GM21526 (cell line): ENCODE measurements at regions not wholly inside any gene's neighbourhood (a gene's known extent, or its start where the extent isn't known, plus 50 kb on each side); places are given as distances from the start of the nearest gene placed in this dataset.

Experiments used
- ATAC-seq: cut with Tn5 transposase; IDR thresholded peaks from one replicate; pipeline ENCODE4 v1.9.1; 2021; ENCODE audit warnings: moderate library complexity; ENCODE audit not compliant: unreplicated experiment, low FRiP score

DNA sequence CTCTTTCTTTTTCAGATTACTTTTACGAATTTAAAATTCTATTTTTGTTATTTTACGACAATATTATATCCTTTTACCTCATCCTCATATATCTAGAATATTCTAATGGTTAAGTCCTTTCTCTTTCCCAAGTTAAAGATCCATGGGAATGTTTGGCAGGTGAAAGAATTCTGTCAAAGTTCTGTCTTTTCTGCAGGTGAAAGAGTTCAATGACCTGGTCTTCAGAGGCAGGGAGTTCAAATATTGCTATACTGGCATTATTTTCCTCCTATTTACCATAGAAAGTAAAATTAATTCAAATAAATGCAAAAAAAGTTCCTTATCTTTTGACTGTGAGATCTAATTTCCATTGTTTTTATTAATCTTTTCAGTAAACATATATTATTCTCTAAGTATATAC, 194.3 kb downstream of the ARL4A start:
- ATAC-seq = no peak

DNA sequence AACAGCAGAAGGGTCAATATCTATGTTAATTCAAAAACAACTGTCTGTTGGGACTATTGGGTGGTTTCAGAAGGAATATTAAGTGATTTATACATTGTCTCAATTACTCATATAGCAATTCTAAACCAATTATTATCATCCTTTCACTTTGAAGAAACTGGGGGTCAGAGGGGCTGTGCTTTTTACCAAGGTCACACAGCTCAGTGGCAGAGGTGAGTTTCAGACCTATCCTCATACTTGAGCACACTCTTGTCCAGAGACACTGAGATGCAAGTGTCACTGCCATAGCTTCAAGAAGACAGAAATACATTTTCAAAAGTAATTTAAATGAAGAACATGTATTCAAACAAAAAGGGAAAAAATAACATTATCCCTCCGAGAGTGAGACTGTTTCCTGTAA, 195.3 kb downstream of the ARL4A start:
- no peak for ATAC-seq

DNA sequence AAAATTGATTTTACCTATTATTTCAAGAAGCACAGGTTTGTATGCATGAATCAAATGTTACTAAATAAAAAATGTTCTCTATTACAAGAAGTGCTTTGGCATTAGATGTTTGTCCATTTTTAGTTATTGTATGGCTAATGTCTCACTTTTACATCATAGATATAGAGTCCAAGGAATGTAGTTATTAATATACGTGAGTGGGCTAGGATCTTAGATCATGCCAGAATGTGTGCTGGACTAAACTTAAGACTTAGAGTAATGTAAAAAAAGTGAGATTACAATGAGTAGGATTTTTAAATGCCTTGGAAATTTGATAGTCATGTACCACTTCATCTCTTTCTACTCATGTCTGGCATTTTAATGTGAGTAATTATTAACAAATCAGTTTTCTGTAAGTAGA, 196.6 kb downstream of the ARL4A start:
- no peak for ATAC-seq

DNA sequence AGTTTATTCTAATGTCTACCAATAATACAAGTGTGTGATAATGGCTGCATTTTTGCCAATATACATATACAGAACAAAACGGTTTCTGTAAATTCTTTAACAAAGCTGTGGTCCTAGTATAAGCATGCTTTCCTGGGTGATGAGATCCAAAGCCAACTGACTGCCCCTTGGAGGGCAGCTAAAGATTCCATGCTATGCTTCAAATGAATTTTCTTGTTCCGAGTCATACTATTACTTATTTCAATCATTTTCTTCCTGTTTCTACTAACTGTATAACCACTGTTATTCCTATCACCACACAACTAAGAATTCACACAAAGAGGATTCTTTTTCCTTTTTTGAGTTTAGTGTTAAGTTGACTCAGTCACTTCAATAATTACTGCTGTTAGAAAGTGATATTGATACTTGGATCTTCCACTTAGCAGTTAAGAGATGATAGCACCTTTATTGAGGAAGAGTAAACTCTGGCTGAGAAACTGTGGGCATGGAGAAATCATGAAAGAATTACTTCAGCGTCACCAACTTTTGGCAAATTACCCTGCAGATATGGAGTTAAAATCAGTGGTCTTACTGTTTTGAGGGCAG, 197.5 kb downstream of the ARL4A start:
- ATAC-seq = no peak

DNA sequence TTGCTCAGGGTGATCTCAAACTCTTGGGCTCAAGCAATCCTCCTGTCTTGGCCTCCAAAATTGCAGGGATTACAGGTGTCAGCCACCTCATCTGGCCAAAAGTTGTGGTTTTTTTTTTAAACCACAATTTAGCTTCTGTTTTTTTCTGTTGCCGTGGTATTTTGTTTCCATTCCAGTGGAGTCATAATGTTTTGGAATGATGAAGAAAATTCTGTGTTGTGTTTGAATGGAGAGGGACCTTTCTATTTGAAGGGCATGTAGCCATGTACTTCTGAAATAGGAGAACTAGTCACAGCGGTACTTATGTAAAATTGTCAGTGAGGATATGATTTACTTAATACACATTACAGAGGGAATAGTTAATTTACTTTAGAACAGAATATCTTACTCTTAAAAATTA, 201.3 kb downstream of the ARL4A start:
- no peak for ATAC-seq

DNA sequence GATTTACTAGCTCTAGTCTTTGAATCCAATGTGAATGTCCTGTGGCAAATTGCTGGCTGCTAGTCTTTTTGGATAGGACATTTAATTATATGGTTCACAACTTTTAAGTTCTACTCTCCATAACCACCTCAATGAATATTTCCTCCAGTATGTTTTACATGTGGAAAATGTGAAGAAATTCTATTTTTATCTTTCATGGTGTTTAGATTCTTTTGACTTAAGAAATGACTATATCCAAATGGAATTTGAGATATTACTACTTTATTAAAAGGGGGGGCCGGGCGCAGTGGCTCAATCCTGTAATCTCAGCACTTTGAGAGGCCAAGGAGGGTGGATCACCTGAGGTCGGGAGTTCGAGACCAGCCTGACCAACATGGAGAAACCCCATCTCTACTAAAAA, 202.0 kb downstream of the ARL4A start:
- no peak for ATAC-seq

DNA sequence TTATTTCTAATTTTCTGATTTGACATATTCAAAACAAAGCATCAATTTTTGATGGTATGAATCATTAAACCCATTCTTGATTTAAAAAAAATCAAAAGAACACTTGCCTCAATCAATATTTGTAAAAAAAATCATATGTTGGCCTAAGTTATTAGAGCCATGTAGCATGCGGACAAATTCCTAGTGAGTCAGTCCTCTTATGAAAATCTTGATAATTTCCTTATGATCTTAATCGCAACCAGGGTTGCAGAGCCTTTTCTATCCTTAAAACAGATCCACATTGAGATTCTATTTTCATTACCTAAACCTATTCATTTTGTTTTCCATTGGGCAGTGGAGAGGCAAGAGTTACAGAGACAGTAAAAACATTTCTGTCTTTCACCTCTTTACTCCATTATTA, 203.2 kb downstream of the ARL4A start:
- no peak for ATAC-seq

DNA sequence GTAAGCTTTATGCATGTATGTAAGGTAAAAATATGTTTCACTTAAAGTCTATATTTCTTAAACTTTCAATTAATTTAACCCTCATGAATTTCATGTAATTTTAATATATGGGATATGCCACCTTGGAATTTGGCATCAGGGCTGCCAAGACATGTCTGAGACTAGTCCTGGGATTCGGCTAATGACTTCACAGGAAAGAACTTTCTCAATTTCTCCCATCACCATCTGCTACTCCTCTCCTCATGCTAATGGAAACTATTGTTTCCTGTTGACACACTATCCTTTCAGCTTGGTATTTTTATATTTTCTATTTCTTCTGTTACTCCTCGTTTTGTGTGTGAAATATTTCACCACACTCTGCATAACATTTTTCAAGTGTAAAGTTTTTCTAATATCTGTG, 205.9 kb downstream of the ARL4A start:
- no peak for ATAC-seq

DNA sequence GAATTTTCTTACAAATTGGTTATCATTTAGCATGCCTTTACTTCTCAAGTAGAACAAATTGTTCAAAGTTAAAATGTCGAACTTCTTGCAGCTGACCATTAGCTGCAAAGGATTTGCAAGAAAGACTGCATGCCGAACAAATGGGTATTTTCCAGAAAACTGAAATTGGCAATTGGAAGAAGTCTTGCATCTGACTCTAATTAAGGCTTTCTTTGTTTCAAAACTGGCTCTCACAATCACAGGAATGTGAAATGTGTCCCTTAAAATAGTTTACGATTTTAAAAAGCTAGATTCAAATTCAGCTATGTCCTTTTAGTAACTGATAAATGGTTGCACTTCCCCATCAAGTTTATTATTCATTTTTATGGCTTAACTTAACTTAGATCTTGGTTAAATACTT, 207.9 kb downstream of the ARL4A start:
- ATAC-seq = no peak

DNA sequence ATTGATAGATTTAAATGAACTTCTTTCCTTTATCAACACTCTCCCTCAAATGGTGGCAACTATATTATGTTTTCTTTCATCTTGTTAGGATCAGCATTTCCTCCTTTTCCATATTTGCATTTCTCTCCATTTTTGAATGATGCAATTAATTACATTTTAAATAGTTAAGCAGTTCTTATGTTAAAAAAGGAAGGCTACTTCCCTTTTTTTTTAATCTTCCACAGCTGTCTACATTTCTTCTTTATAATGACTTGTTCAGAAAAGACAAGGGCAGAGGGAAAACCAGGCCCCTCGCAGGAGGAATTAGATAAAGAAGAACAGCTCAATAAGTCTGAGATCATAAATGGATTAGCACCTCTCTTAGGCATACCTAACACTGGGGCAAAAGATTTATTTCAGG, 208.9 kb downstream of the ARL4A start:
- no peak for ATAC-seq

DNA sequence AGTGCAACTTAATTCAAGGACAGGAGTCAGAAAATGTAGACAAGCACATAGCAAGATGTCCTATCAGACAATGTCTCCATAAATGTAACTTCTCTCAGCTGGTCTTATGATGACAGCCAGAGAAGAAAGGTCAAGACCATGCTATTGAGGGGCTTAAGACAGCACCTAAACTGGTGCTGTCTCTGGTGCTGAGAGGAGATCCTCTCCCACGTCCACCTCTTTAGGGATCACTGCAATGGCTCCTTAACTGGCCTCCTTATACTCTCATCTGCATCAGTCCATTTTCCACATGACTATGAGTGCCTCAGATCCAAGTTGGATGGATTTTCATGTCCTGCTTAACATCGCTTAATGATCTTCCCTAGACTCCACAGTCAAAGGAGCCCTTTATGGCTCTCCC, 210.6 kb downstream of the ARL4A start:
- ATAC-seq = no peak

DNA sequence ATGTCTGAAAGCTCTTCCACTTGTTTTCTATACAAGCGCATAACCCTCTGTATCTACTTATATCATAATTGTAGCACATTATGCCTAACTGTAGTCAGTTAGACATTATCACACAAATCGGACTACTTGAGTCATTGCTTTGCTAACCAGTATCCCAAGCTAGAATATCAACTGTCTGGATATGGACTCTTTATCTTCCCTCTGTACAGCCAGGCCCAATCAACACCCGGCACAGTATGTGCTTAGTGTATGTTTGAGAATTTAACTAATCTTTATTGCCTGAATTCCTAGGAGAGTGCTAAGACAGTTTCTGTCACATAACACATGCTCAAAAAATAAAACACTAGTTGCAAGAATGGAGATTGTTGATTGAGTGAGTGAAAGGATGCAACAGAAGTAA, 211.2 kb downstream of the ARL4A start:
- ATAC-seq = no peak

DNA sequence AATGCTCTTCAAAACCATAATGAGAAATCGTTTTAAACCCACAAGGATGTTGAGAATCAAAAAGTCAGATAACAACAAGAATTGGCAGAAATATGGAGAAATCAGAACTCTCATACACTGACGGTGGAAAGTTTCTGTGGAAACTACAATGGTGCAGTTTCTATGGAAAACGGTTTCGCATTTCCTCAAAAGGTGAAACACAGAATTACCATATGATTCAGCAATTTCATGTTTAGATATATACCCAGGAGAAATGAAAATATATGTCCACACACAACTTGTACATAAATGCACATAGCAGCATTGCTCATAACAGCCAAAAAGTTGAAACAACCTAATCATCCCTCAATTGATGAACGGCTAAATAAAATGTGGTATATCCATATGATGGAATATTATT, 218.2 kb downstream of the ARL4A start:
- no peak for ATAC-seq

DNA sequence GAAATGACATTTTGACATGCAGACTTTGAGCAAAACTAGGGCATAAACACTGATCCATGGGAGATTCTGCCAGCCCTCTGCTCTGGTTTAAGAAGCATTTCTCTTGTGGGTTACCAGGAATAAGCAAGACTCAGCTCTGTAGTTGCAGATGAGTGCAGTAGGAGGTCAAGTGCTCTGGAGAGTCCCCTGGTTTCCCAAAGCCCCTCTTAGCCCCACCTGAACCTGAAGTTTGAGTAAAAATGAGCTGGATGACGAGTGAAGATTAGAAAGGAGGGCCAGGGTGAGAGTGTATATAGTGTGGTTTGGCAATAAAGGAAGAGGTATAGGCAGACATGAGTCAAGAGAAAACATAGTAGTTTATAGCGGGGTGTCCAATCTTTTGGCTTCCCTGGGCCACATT, 220.3 kb downstream of the ARL4A start:
- no peak for ATAC-seq

DNA sequence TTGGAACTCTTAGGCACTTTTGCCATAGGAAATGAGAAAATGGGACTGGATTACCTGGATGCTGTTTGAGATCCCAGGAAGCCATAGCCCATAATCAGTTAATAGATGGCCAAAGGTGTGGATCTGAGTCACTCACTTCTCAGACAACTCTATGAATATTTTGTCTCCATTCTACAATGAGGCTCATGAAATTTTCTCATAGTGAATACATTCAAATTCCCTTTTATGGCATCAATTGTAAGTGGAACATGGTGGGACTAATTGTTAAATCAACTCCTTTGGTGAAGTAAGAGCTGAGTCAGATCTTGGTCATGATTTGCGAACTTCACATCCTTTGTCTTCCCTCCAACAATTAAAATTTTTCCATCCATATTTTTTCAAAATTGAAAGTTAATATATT, 222.1 kb downstream of the ARL4A start:
- ATAC-seq = no peak

DNA sequence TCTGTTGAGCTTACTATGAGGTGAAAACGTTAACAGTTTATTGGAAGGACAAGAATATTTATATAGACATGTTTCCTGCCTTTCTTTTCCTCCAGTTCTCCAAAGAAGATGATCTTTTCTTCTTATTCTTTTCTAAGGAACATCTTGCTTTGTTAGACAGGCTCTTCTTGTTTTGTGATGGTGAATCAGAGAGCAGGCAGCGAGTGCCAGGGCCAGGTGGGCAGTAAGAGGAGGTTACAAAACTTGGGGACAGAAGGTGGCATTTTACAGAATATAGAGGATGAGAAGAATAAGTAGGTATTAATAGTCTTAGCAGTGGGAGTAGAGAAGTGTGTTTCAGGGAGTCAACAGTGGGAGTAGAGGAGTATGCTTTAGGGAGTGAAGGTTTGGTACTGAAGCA, 223.6 kb downstream of the ARL4A start:
- no peak for ATAC-seq

DNA sequence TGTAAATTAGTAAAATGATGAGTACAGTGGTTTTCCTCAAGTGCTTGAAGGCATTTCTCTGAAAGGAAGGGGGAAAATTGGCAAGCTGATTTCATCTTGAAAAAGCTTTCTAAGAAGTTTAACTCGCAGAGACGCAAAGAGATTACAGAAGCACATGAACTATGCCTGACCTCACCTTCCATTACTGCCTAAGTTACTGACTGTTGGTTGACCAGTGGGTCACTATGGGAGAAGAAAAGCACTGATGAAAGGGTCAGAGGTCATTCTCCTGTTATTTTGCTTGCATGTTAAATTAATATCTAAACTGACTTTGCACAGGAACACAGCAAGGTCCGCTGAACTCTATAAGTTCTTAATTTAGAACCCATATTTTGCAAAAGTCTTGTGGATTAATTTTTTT, 225.6 kb downstream of the ARL4A start:
- ATAC-seq = no peak

DNA sequence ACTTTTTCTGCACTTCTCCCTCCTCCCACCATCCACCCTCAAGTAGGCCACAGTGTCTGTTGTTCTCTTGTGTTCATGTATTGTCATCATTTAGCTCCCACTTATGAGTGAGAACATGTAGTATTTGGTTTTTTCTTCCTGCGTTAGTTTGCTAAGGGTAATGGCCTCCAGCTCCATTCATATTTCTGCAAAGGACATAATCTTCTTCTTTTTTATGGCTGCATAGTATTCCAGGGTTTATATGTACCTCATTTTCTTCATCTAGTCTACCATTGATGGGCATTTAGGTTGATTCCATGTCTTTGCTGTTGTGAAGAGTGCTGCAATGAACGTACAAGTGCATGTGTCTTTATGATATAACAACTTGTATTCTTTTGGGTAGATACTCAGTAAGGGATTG, 230.4 kb downstream of the ARL4A start:
- no peak for ATAC-seq

DNA sequence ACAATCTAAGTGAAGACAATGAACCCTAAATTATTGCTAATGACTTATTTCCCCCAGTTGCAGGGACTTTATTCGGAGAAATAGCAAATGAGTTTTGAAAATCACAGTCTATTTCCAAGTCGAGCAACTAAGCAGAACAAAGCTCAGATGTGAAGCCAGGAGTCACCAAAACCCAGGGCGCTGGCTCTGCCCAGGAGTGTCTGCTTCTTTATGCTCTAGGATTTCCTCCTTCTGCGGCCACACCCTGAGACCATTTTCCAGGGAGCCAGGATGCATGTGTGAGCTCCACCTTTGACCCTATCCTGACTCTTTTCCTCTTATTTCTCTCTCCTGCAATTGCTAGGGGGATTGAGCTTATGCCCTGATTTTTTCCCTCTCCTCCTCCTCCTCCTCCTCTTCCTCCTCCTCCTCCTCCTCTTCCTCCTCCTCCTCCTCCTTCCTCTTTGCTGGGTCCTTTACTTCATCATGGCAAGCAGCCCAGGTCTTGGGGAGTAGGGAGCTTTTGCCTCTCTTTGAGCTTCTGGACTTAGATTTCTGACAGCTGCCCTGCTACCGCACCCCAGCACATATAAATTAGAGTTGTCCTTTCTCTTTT, 234.4 kb downstream of the ARL4A start:
- no peak for ATAC-seq

DNA sequence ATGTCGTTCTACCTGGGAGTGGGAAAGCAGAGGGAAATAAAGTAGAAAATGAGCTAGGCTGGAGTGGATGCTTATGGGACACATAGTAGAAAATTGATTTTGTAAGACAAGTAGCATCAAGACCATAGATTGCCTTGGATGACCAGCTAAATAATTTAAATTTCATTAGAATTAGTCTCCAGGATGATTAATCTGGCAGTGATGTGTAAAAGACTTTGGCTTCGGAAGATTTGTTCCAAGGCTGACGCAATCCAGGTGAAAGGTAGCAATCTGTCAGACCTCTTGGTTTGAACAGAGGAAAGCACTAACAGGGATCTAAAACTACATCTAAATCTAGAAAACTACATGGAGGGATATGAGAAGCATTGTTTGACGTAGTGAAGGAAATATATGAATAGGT, 236.5 kb downstream of the ARL4A start:
- ATAC-seq = no peak

DNA sequence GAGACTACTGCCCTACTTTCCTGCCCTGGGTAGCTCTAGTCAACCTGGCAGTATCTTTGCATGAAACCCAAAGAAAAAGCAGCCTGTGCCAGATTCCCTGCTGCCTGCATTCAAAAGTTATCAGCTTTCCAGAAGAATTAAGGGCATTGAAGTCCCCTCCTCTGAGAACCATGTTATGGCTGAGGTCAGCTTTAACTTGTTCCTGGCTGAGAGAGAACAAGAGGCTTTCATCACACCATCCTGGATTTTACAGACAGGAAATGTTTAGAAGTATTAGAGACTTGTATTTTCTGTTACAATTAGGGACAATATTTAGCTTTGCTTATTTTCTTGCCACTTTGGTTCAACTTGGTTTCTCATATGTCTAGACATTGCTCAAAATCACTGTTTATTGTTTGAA, 238.8 kb downstream of the ARL4A start:
- no peak for ATAC-seq

DNA sequence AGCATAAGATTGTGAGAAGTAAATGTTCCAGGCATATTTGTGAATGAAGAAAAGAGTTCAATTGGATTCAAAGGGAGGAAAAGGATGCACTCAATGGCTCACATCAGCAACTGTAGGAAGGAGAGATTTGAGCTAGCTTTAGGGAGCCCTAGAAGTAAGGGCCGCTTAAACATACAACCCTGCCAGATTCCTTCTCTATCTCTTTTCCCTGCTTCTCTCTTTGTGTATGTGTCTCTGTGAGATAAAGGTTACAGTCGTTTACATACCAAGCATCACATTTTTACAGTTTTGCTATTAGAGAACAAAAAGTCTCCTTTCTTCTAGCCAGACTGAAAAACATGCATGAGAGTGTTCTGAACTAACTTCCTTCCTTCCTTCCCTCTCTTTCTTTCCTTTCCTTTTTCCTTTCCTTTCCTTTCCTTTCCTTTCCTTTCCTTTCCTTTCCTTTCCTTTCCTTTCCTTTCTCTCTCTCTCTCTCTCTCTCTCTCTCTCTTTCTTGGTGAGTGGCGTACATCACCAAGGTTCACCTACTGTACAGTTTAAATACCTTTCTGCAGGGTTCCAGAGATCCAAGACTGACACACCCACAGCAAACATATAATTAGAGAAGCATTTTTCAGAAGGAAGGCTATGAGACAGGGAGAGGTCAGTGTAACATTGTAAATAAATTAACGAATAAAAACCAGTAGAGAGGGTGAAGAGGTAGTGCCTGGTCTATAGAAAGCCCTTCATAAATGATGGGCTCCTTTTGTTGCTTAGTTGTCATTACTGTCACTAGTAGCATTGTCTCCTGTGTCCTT, 240.4 kb downstream of the ARL4A start:
- no peak for ATAC-seq
